ENCODE measurements at regions not wholly inside any gene's neighbourhood (a gene's known extent, or its start where the extent isn't known, plus 50 kb on each side); places are given as distances from the start of the nearest gene placed in this dataset.
"Not testable (repeated sequence)": the region's sequence is repeated elsewhere in the genome, so short reads cannot be mapped to it uniquely, and the experiment has no call there.

GRCh38 chr6:97347111-97347510 lies 64.1 kb upstream of the MMS22L start:
- intact Hi-C loops (cut with DNase I) = no loop called here
- H3K4me1 ChIP-seq = no peaks in the 10 kb centered on the region
- no peaks in the 10 kb centered on the region for H3K36me3 ChIP-seq
- H3K4me3 ChIP-seq = no peak overlapping the region
- DNase-seq (no peak), ATAC-seq (no peak)
- H3K27me3 ChIP-seq = no peaks in the 10 kb centered on the region
- no peaks in the 10 kb centered on the region for H3K9me3 ChIP-seq
- no peak overlapping the region for H3K27ac ChIP-seq
- TF ChIP-seq CTCF (IDR thresholded peaks at IDR 0.05) = no peak

- ATAC-seq (no peak), DNase-seq (no peak)
- Histone ChIP-seq H3K27me3 (peaks cover 0 to 8% of the 10 kb centered on the region in 2 donors), H3K9me3 (no peaks in the 10 kb centered on the region), H3K4me3 (no peak overlapping the region), H3K27ac (no peak overlapping the region), H3K36me3 (no peaks in the 10 kb centered on the region), H3K4me1 (no peaks in the 10 kb centered on the region)
- intact Hi-C loops (cut with DNase I) = no loop called here
- TF ChIP-seq CTCF (IDR thresholded peaks at IDR 0.05) = no peak
Observed at GRCh38 chr6:97361286-97361685, 78.3 kb upstream of the MMS22L start.

- intact Hi-C loops (cut with DNase I) = no loop called here
- no peak for TF ChIP-seq CTCF (IDR thresholded peaks at IDR 0.05)
- Histone ChIP-seq H3K4me3 (no peak overlapping the region), H3K27me3 (peaks cover 0 to under 1% of the 10 kb centered on the region in 2 donors), H3K27ac (no peak overlapping the region), H3K4me1 (no peaks in the 10 kb centered on the region), H3K9me3 (no peaks in the 10 kb centered on the region), H3K36me3 (no peaks in the 10 kb centered on the region)
- ATAC-seq = no peak
- no peak for DNase-seq
Observed at GRCh38 chr6:97364327-97364726, 81.3 kb upstream of the MMS22L start.

- not testable (repeated sequence) for H3K9me3 ChIP-seq, DNase-seq
Observed at GRCh38 chr6:97382071-97382470, 99.1 kb upstream of the MMS22L start.

GRCh38 chr6:97392735-97393134 lies 109.7 kb upstream of the MMS22L start:
- Histone ChIP-seq H3K4me3 (no peak overlapping the region), H3K27me3 (no peaks in the 10 kb centered on the region), H3K27ac (no peak overlapping the region), H3K36me3 (no peaks in the 10 kb centered on the region), H3K9me3 (no peaks in the 10 kb centered on the region), H3K4me1 (no peaks in the 10 kb centered on the region)
- intact Hi-C loops (cut with DNase I) = loop anchor here in 1 of 2 donors (10.0 kb wide), 1 partner anchor 208 kb away; no protein-coding TSS in a partner anchor
- DNase-seq (no peak), ATAC-seq (no peak)
- TF ChIP-seq CTCF (IDR thresholded peaks at IDR 0.05) = no peak

More at GRCh38 chr6:97382071-97382470, 99.1 kb upstream of the MMS22L start:
- intact Hi-C loops (cut with DNase I); H3K27ac ChIP-seq; H3K4me1 ChIP-seq; ATAC-seq; H3K4me3 ChIP-seq; H3K36me3 ChIP-seq; H3K27me3 ChIP-seq: not testable (repeated sequence)

GRCh38 chr6:97394160-97394748 lies 111.2 kb upstream of the MMS22L start:
- H3K4me1 ChIP-seq = no peaks in the 10 kb centered on the region
- intact Hi-C loops (cut with DNase I) = loop anchor here in 1 of 2 donors (10.0 kb wide), 1 partner anchor 209 kb away; no protein-coding TSS in a partner anchor
- peak; percentile 96 for ATAC-seq

More at GRCh38 chr6:97394160-97394748, 111.2 kb upstream of the MMS22L start:
- Histone ChIP-seq H3K27ac (no peak overlapping the region), H3K36me3 (no peaks in the 10 kb centered on the region), H3K9me3 (no peaks in the 10 kb centered on the region), H3K4me3 (no peak overlapping the region), H3K27me3 (no peaks in the 10 kb centered on the region)
- DNase-seq = peak in 2 of 4 donors; percentile 16 to 53
- peak; percentile 72 to 89 for TF ChIP-seq CTCF (IDR thresholded peaks at IDR 0.05)

Measured in left lung (tissue), 4 donors.